Hepatocyte (in vitro differentiated cells): ENCODE measurements at regions not wholly inside any gene's neighbourhood (a gene's known extent, or its start where the extent isn't known, plus 50 kb on each side); places are given as distances from the start of the nearest gene placed in this dataset.

ENCODE experiments used
- EZH2 ChIP-seq: fragments of 200-600 bp; sonication (generic); IDR thresholded peaks from 2 replicates; pipeline ENCODE4 v1.6.1; 2016; ENCODE audit warnings: antibody characterized with exemption, mild to moderate bottlenecking, borderline replicate concordance
- TF ChIP-seq, protein P1 (sequence below): fragments of 200-600 bp; sonication (generic); IDR thresholded peaks from 2 replicates; pipeline ENCODE4 v1.5.1; 2016; ENCODE audit warnings: antibody characterized with exemption, mild to moderate bottlenecking; ENCODE audit not compliant: poor library complexity

GRCh38 chr7:135800560-135800959 is 51.9 kb upstream of the FAM180A start:
- TF ChIP-seq EZH2: no peak
- TF ChIP-seq, protein P1, sequence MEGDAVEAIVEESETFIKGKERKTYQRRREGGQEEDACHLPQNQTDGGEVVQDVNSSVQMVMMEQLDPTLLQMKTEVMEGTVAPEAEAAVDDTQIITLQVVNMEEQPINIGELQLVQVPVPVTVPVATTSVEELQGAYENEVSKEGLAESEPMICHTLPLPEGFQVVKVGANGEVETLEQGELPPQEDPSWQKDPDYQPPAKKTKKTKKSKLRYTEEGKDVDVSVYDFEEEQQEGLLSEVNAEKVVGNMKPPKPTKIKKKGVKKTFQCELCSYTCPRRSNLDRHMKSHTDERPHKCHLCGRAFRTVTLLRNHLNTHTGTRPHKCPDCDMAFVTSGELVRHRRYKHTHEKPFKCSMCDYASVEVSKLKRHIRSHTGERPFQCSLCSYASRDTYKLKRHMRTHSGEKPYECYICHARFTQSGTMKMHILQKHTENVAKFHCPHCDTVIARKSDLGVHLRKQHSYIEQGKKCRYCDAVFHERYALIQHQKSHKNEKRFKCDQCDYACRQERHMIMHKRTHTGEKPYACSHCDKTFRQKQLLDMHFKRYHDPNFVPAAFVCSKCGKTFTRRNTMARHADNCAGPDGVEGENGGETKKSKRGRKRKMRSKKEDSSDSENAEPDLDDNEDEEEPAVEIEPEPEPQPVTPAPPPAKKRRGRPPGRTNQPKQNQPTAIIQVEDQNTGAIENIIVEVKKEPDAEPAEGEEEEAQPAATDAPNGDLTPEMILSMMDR: no peak
